Activated CD8-positive, alpha-beta T cell treated with anti-CD3 and anti-CD28 coated beads for 36 hours (primary cell): ENCODE measurements at regions not wholly inside any gene's neighbourhood (a gene's known extent, or its start where the extent isn't known, plus 50 kb on each side); places are given as distances from the start of the nearest gene placed in this dataset.

Source experiments
- ATAC-seq: fragments of 200-7000 bp; cut with Tn5 transposase; one replicate; pipeline ENCODE4 v1.10.0; 2021; ENCODE audit warnings: mild to moderate bottlenecking, moderate library complexity
- CTCF ChIA-PET: fragments of 350-600 bp; sonication (Branson Sonifier 250); formaldehyde crosslinking; loops from one replicate; lab custom pipeline; 2021; ENCODE audit warnings: antibody characterized with exemption; lab: Charles Lee
- POLR2A ChIA-PET: fragments of 350-600 bp; sonication (Branson Sonifier 250); formaldehyde crosslinking; loops from one replicate; lab custom pipeline; 2021; ENCODE audit warnings: antibody characterized with exemption; lab: Charles Lee
- DNase-seq: peaks from one replicate; pipeline ENCODE4 v3.0.0-alpha.2; 2020
- H3K27ac Mint-ChIP-seq: one replicate; pipeline ENCODE4 v1.8.0; 2021; ENCODE audit warnings: mild to moderate bottlenecking, mixed read lengths
- H3K27me3 Mint-ChIP-seq: one replicate; pipeline ENCODE4 v1.8.0; 2021; ENCODE audit warnings: mixed read lengths
- H3K36me3 Mint-ChIP-seq: one replicate; pipeline ENCODE4 v1.8.0; 2021; ENCODE audit warnings: low read depth, mixed read lengths
- H3K4me1 Mint-ChIP-seq: one replicate; pipeline ENCODE4 v1.8.0; 2021; ENCODE audit warnings: low read depth, mixed read lengths
- H3K4me3 Mint-ChIP-seq: one replicate; pipeline ENCODE4 v1.8.0; 2021; ENCODE audit warnings: mild to moderate bottlenecking, moderate library complexity, mixed read lengths
- H3K9me3 Mint-ChIP-seq: one replicate; pipeline ENCODE4 v1.8.0; 2021; ENCODE audit warnings: mixed read lengths
- CTCF ChIP-seq: fragments of 200-600 bp; IDR thresholded peaks from one replicate; pipeline ENCODE4 v1.8.0; 2022; ENCODE audit warnings: antibody characterized with exemption, mild to moderate bottlenecking
- intact Hi-C: fragments of 100-400 bp; cut with micrococcal nuclease; formaldehyde crosslinking; loops from one replicate; pipeline ENCODE4 v1.10.0; 2022

GRCh38 chr2:145086910-145087309 lies 567.0 kb upstream of the ZEB2 start:
- Mint-ChIP-seq H3K27me3 (peaks cover 4% of the 10 kb centered on the region), H3K36me3 (no peaks in the 10 kb centered on the region), H3K9me3 (no peaks in the 10 kb centered on the region), H3K27ac (no peak overlapping the region), H3K4me1 (no peaks in the 10 kb centered on the region), H3K4me3 (no peak overlapping the region)
- ChIA-PET POLR2A (no interaction called here), CTCF (no interaction called here)
- no peak for TF ChIP-seq CTCF
- DNase-seq: no peak
- no peak for ATAC-seq
- intact Hi-C loops: no loop called here

GRCh38 chr2:145085612-145086011 lies 565.7 kb upstream of the ZEB2 start:
- ChIA-PET POLR2A (no interaction called here), CTCF (no interaction called here)
- H3K27ac Mint-ChIP-seq: no peak overlapping the region
- peaks cover 3% of the 10 kb centered on the region for H3K27me3 Mint-ChIP-seq
- intact Hi-C loops: no loop called here
- no peak for DNase-seq
- no peak for TF ChIP-seq CTCF
- no peak overlapping the region for H3K4me3 Mint-ChIP-seq
- no peaks in the 10 kb centered on the region for H3K4me1 Mint-ChIP-seq
- ATAC-seq: no peak
- no peaks in the 10 kb centered on the region for H3K9me3 Mint-ChIP-seq
- no peaks in the 10 kb centered on the region for H3K36me3 Mint-ChIP-seq

GRCh38 chr2:145080426-145080825 lies 560.5 kb upstream of the ZEB2 start:
- no peak for TF ChIP-seq CTCF
- ChIA-PET POLR2A (no interaction called here), CTCF (no interaction called here)
- Mint-ChIP-seq H3K9me3 (no peaks in the 10 kb centered on the region), H3K4me1 (no peaks in the 10 kb centered on the region), H3K36me3 (no peaks in the 10 kb centered on the region), H3K27ac (no peak overlapping the region), H3K27me3 (peaks cover 8% of the 10 kb centered on the region), H3K4me3 (no peak overlapping the region)
- intact Hi-C loops: no loop called here
- ATAC-seq (no peak), DNase-seq (no peak)

GRCh38 chr2:145079641-145080040 lies 559.7 kb upstream of the ZEB2 start:
- Mint-ChIP-seq H3K27me3 (peaks cover 8% of the 10 kb centered on the region), H3K4me3 (no peak overlapping the region), H3K27ac (no peak overlapping the region), H3K4me1 (no peaks in the 10 kb centered on the region), H3K36me3 (no peaks in the 10 kb centered on the region), H3K9me3 (no peaks in the 10 kb centered on the region)
- TF ChIP-seq CTCF: no peak
- CTCF ChIA-PET: no interaction called here
- intact Hi-C loops: no loop called here
- no peak for DNase-seq
- no peak for ATAC-seq
- POLR2A ChIA-PET: no interaction called here

GRCh38 chr2:145078923-145079322 lies 559.0 kb upstream of the ZEB2 start:
- CTCF ChIA-PET: no interaction called here
- Mint-ChIP-seq H3K27me3 (peaks cover 6% of the 10 kb centered on the region), H3K9me3 (no peaks in the 10 kb centered on the region), H3K4me1 (no peaks in the 10 kb centered on the region), H3K27ac (no peak overlapping the region), H3K4me3 (no peak overlapping the region), H3K36me3 (no peaks in the 10 kb centered on the region)
- intact Hi-C loops: no loop called here
- no peak for DNase-seq
- ATAC-seq: no peak
- POLR2A ChIA-PET: no interaction called here
- TF ChIP-seq CTCF: no peak
